K562 (cell line): ENCODE measurements at regions not wholly inside any gene's neighbourhood (a gene's known extent, or its start where the extent isn't known, plus 50 kb on each side); places are given as distances from the start of the nearest gene placed in this dataset.

Experiments used
- ATAC-seq: fragments of 200-7000 bp; cut with Tn5 transposase; 3 replicates; pipeline ENCODE4 v1.9.1; 2020; ENCODE audit warnings: moderate library complexity
- BruUV-seq: library from RNA; stranded (reverse); fragments of 400-500 nt; replicated peaks from 2 replicates; lab custom pipeline; 2021; lab: Mats Ljungman, UMichigan
- CTCF ChIA-PET: fragments of 300-600 bp; formaldehyde crosslinking; extraction: SDS; loops from one replicate; lab custom pipeline; 2021; ENCODE audit warnings: low intra/inter-chr PET ratio; lab: Yijun Ruan, JAX
- POLR2A ChIA-PET: fragments of 300-600, 350-650 bp; sonication (Branson Sonifier 250); formaldehyde crosslinking; extraction: SDS; loops from one replicate; lab custom pipeline; 2021; ENCODE audit warnings: antibody characterized with exemption, inconsistent platforms; lab: Yijun Ruan, JAX
- DNase-seq, 4 experiments: peaks; one replicate each; pipeline versions ENCODE4 v3.0.0 to v3.0.0-alpha.2; 2011 to 2018; ENCODE audit warnings: low spot score in 3 of 4, mixed read lengths in 3 of 4; ENCODE audit errors: extremely low read depth in 1 of 4
- FAIRE-seq: peaks from 2 replicates; lab custom pipeline; 2011; peaks lifted over from hg19 to GRCh38; lab: Jason Lieb, UNC
- H2AFZ ChIP-seq: 2 replicates; pipeline ENCODE4 v1.6.0; 2011; ENCODE audit warnings: low read depth, low read length, control low read depth, inconsistent platforms
- H3K27ac ChIP-seq: fragments of 200-600 bp; 3 replicates; pipeline ENCODE4 v1.8.0; 2011; ENCODE audit warnings: low read depth, mild to moderate bottlenecking, control low read depth, inconsistent platforms, low read length, moderate library complexity, mixed read lengths; ENCODE audit errors: extremely low read depth
- H3K27me3 ChIP-seq, 2 experiments: fragments of 300-600 bp in 1 of 2; 2 replicates in 1 of 2; 3 replicates in 1 of 2; pipeline versions ENCODE4 v1.6.0 to v1.8.0; 2011; ENCODE audit warnings: inconsistent platforms in 2 of 2, low read length in 2 of 2, mild to moderate bottlenecking in 1 of 2, mixed read lengths in 1 of 2, moderate library complexity in 1 of 2; ENCODE audit not compliant: control insufficient read depth in 2 of 2, insufficient read depth in 2 of 2
- H3K36me3 ChIP-seq: fragments of 300-600 bp; 3 replicates; pipeline ENCODE4 v1.8.0; 2011; ENCODE audit warnings: mild to moderate bottlenecking, low read length, inconsistent platforms; ENCODE audit not compliant: control insufficient read depth, insufficient read depth
- H3K4me1 ChIP-seq, 2 experiments: fragments of 200-600 bp in 1 of 2; replicated peaks in 1 of 2; 2 replicates in 1 of 2; 3 replicates in 1 of 2; pipeline versions ENCODE4 v1.5.1 to v1.8.0; 2011; ENCODE audit warnings: inconsistent platforms in 2 of 2, low read length in 2 of 2, mild to moderate bottlenecking in 1 of 2, mixed read lengths in 1 of 2, moderate library complexity in 1 of 2; ENCODE audit not compliant: control insufficient read depth in 2 of 2, insufficient read depth in 2 of 2
- H3K4me2 ChIP-seq: 2 replicates; pipeline ENCODE4 v1.6.1; 2011; ENCODE audit warnings: low read length, control low read depth, inconsistent platforms, mixed read lengths; ENCODE audit not compliant: insufficient read depth
- H3K4me3 ChIP-seq: fragments of 200-600 bp; sonication (generic), shearing (Covaris generic); 2 replicates; pipeline ENCODE4 v1.5.1; 2016; ENCODE audit warnings: control low read depth, inconsistent platforms
- H3K79me2 ChIP-seq: fragments of 200-600 bp; 3 replicates; pipeline ENCODE4 v1.8.0; 2011; ENCODE audit warnings: low read length, inconsistent platforms; ENCODE audit not compliant: control insufficient read depth, insufficient read depth
- H3K9ac ChIP-seq, 2 experiments: 2 replicates each; pipeline versions ENCODE4 v1.6.0 to v1.6.1; 2011; ENCODE audit warnings: low read depth in 2 of 2, low read length in 2 of 2, control low read depth in 1 of 2, inconsistent platforms in 1 of 2, mild to moderate bottlenecking in 1 of 2, mixed read lengths in 1 of 2; ENCODE audit not compliant: insufficient read depth in 1 of 2
- H3K9me1 ChIP-seq: one replicate; pipeline ENCODE4 v1.6.0; 2011; ENCODE audit warnings: inconsistent platforms, mild to moderate bottlenecking, low read length, moderate library complexity; ENCODE audit not compliant: control insufficient read depth, insufficient read depth
- H3K9me3 ChIP-seq: replicated peaks from 2 replicates; pipeline ENCODE4 v1.5.1; 2011; ENCODE audit warnings: low read depth, low read length, inconsistent platforms; ENCODE audit not compliant: control insufficient read depth, insufficient read depth
- H4K20me1 ChIP-seq: replicated peaks from 2 replicates; pipeline ENCODE4 v1.6.1; 2011; ENCODE audit warnings: low read length, inconsistent platforms, mixed read lengths; ENCODE audit not compliant: control insufficient read depth, insufficient read depth
- C11orf30 ChIP-seq: fragments of 450-650 bp; IDR thresholded peaks from 2 replicates; pipeline ENCODE4 v1.6.1; 2016; ENCODE audit warnings: low read depth, mild to moderate bottlenecking
- HIVEP1 ChIP-seq: fragments of 250-450 bp; sonication (Bioruptor Pico); IDR thresholded peaks from 2 replicates; pipeline ENCODE4 v1.4.0; 2020; ENCODE audit warnings: mild to moderate bottlenecking
- MAFG ChIP-seq: fragments of 450-650 bp; conservative IDR thresholded peaks from 2 replicates; pipeline ENCODE4 v1.6.1; 2016; ENCODE audit warnings: missing genetic modification characterization, missing compliant biosample characterization
- NKRF ChIP-seq: fragments of 450-650 bp; IDR thresholded peaks from 2 replicates; pipeline ENCODE4 v1.6.1; 2016; ENCODE audit warnings: borderline replicate concordance
- ZNF316 ChIP-seq: fragments of 450-650 bp; IDR thresholded peaks from 2 replicates; pipeline ENCODE4 v1.6.1; 2016
- WGBS: fragments of 100-300 bp; shearing (Covaris generic); methylation state at CpG from one replicate; pipeline ENCODE4 v1.1.6; 2016; ENCODE audit warnings: low coverage, mixed read lengths; ENCODE audit not compliant: insufficient coverage; ENCODE audit errors: missing lambda C conversion rate; 5-methylcytosine and 5-hydroxymethylcytosine counted together
- in situ Hi-C: fragments of 300-500 bp; cut with MboI; formaldehyde crosslinking; loops from 4 replicates; pipeline ENCODE4 v1.15.0; 2018; ENCODE audit warnings: inconsistent platforms, mixed read lengths
- intact Hi-C: fragments of 100-400 bp; cut with micrococcal nuclease; formaldehyde crosslinking; loops from 2 replicates; pipeline ENCODE4 v1.14.2; 2022

- Histone ChIP-seq H3K9me1 (no peaks in the 10 kb centered on the region), H3K27me3 (no peaks in the 10 kb centered on the region), H3K9me3 (0 out of 2 replicates have a peak, but pooled peaks cover 4% of the 10 kb centered on the region), H3K9ac (no peak overlapping the region), H2AFZ (no peak overlapping the region), H3K4me2 (no peak overlapping the region), H3K79me2 (no peaks in the 10 kb centered on the region), H3K4me1 (peaks cover 0 to 6% of the 10 kb centered on the region in 2 experiments; a peak in 2 of 5 replicates), H3K27ac (no peak overlapping the region), H3K4me3 (no peak overlapping the region), H3K36me3 (no peaks in the 10 kb centered on the region), H4K20me1 (no peaks in the 10 kb centered on the region)
- intact Hi-C loops (no loop called here), in situ Hi-C loops (no loop called here)
- ChIA-PET POLR2A (no interaction called here), CTCF (no interaction called here)
- TF ChIP-seq C11orf30 (peak; percentile 62), ZNF316 (peak; percentile 75), NKRF (no peak), MAFG (tag) (peak; percentile 26; the same call in 1 of the 2 replicates), HIVEP1 (CRISPR knock-in tag) (no peak)
- BruUV-seq: no TSS peak
- DNase-seq (no peak), FAIRE-seq (no peak), ATAC-seq (no peak)
- WGBS: 48% methylated on average over 1 of the region's 1 CpG
Measured at GRCh38 chr1:99591886-99592285, 54.0 kb upstream of the PALMD start.
